ENCODE measurements at regions not wholly inside any gene's neighbourhood (a gene's known extent, or its start where the extent isn't known, plus 50 kb on each side); places are given as distances from the start of the nearest gene placed in this dataset.

- in situ Hi-C loops (cut with MboI; ENCODE audit: low pct_unique_long_range_greater_than_20kb, low sequenced_read_pairs), result no loop called here
- DNase-seq, result no peak
Observed at GRCh38 chr10:88156341-88156740, 292.9 kb downstream of the PTEN start.

GRCh38 chr10:88157981-88158465, 294.6 kb downstream of the PTEN start:
- DNase-seq, result peak; percentile 15
- in situ Hi-C loops (cut with MboI; ENCODE audit: low pct_unique_long_range_greater_than_20kb, low sequenced_read_pairs), result no loop called here

- in situ Hi-C loops (cut with MboI; ENCODE audit: low pct_unique_long_range_greater_than_20kb, low sequenced_read_pairs), result no loop called here
- no peak for DNase-seq
Observed at GRCh38 chr10:88158526-88159122, 295.2 kb downstream of the PTEN start.

- DNase-seq, result no peak
Observed at GRCh38 chr10:88159127-88159829, 295.9 kb downstream of the PTEN start.

GRCh38 chr10:88161070-88161469, 297.6 kb downstream of the PTEN start:
- DNase-seq, result no peak
- in situ Hi-C loops (cut with MboI; ENCODE audit: low pct_unique_long_range_greater_than_20kb, low sequenced_read_pairs), result no loop called here

More at GRCh38 chr10:88159127-88159829, 295.9 kb downstream of the PTEN start:
- in situ Hi-C loops (cut with MboI; ENCODE audit: low pct_unique_long_range_greater_than_20kb, low sequenced_read_pairs), result no loop called here

- in situ Hi-C loops (cut with MboI; ENCODE audit: low pct_unique_long_range_greater_than_20kb, low sequenced_read_pairs), result no loop called here
- no peak for DNase-seq
Observed at GRCh38 chr10:88161756-88162155, 298.3 kb downstream of the PTEN start.

- in situ Hi-C loops (cut with MboI; ENCODE audit: low pct_unique_long_range_greater_than_20kb, low sequenced_read_pairs), result no loop called here
- no peak for DNase-seq
Observed at GRCh38 chr10:88162852-88163251, 299.4 kb downstream of the PTEN start.

- in situ Hi-C loops (cut with MboI; ENCODE audit: low pct_unique_long_range_greater_than_20kb, low sequenced_read_pairs), result no loop called here
- no peak for DNase-seq
Observed at GRCh38 chr10:88163572-88163971, 300.1 kb downstream of the PTEN start.

- in situ Hi-C loops (cut with MboI; ENCODE audit: low pct_unique_long_range_greater_than_20kb, low sequenced_read_pairs), result no loop called here
- DNase-seq, result no peak
Observed at GRCh38 chr10:88164471-88164870, 301.0 kb downstream of the PTEN start.

- in situ Hi-C loops (cut with MboI; ENCODE audit: low pct_unique_long_range_greater_than_20kb, low sequenced_read_pairs), result no loop called here
Observed at GRCh38 chr10:88165849-88166271, 302.4 kb downstream of the PTEN start.

GRCh38 chr10:88168171-88169036, 305.0 kb downstream of the PTEN start:
- in situ Hi-C loops (cut with MboI; ENCODE audit: low pct_unique_long_range_greater_than_20kb, low sequenced_read_pairs), result no loop called here
- no peak for DNase-seq

More at GRCh38 chr10:88165849-88166271, 302.4 kb downstream of the PTEN start:
- DNase-seq, result no peak

GRCh38 chr10:88169037-88169319, 305.6 kb downstream of the PTEN start:
- no peak for DNase-seq
- in situ Hi-C loops (cut with MboI; ENCODE audit: low pct_unique_long_range_greater_than_20kb, low sequenced_read_pairs), result no loop called here

- in situ Hi-C loops (cut with MboI; ENCODE audit: low pct_unique_long_range_greater_than_20kb, low sequenced_read_pairs), result no loop called here
- no peak for DNase-seq
Observed at GRCh38 chr10:88170628-88171027, 307.2 kb downstream of the PTEN start.

- DNase-seq, result no peak
- in situ Hi-C loops (cut with MboI; ENCODE audit: low pct_unique_long_range_greater_than_20kb, low sequenced_read_pairs), result no loop called here
Observed at GRCh38 chr10:88172159-88172558, 308.7 kb downstream of the PTEN start.

GRCh38 chr10:88174391-88174790, 311.0 kb downstream of the PTEN start:
- in situ Hi-C loops (cut with MboI; ENCODE audit: low pct_unique_long_range_greater_than_20kb, low sequenced_read_pairs), result no loop called here
- DNase-seq, result no peak

- DNase-seq, result no peak
- in situ Hi-C loops (cut with MboI; ENCODE audit: low pct_unique_long_range_greater_than_20kb, low sequenced_read_pairs), result no loop called here
Observed at GRCh38 chr10:88178758-88179157, 315.3 kb downstream of the PTEN start.

- DNase-seq, result no peak
- in situ Hi-C loops (cut with MboI; ENCODE audit: low pct_unique_long_range_greater_than_20kb, low sequenced_read_pairs), result no loop called here
Observed at GRCh38 chr10:88179831-88180230, 316.4 kb downstream of the PTEN start.

- in situ Hi-C loops (cut with MboI; ENCODE audit: low pct_unique_long_range_greater_than_20kb, low sequenced_read_pairs), result no loop called here
- no peak for DNase-seq
Observed at GRCh38 chr10:88181902-88182600, 318.6 kb downstream of the PTEN start.

GRCh38 chr10:88182601-88182930, 319.1 kb downstream of the PTEN start:
- in situ Hi-C loops (cut with MboI; ENCODE audit: low pct_unique_long_range_greater_than_20kb, low sequenced_read_pairs), result no loop called here
- DNase-seq, result no peak
